Mesenchymal stem cell (in vitro differentiated cells and primary cell): ENCODE measurements at regions not wholly inside any gene's neighbourhood (a gene's known extent, or its start where the extent isn't known, plus 50 kb on each side); places are given as distances from the start of the nearest gene placed in this dataset.

Experiments
- DNase-seq: peaks from one replicate; pipeline ENCODE4 v3.0.0-alpha.2; 2013
- H2AFZ ChIP-seq: one replicate; pipeline ENCODE4 v1.6.1; 2013; ENCODE audit warnings: low read depth, mild to moderate bottlenecking, control low read depth, inconsistent platforms, low read length, moderate library complexity
- H2AK5ac ChIP-seq: 2 replicates; pipeline ENCODE4 v1.6.1; 2013; ENCODE audit warnings: low read length, moderate library complexity, mild to moderate bottlenecking, inconsistent platforms; ENCODE audit not compliant: severe bottlenecking
- H2BK120ac ChIP-seq: one replicate; pipeline ENCODE4 v1.6.1; 2013; ENCODE audit warnings: low read depth, mild to moderate bottlenecking, inconsistent platforms, low read length, moderate library complexity
- H2BK12ac ChIP-seq, 2 experiments: one replicate each; pipeline ENCODE4 v1.6.1; 2013; ENCODE audit warnings: inconsistent platforms in 2 of 2, low read length in 2 of 2, mild to moderate bottlenecking in 2 of 2, moderate library complexity in 2 of 2, control low read depth in 1 of 2
- H2BK15ac ChIP-seq: one replicate; pipeline ENCODE4 v1.6.1; 2013; ENCODE audit warnings: mild to moderate bottlenecking, low read depth, inconsistent platforms; ENCODE audit not compliant: poor library complexity, severe bottlenecking
- H2BK5ac ChIP-seq: 2 replicates; pipeline ENCODE4 v1.6.1; 2013; ENCODE audit warnings: low read depth, mild to moderate bottlenecking, low read length, control low read depth, inconsistent platforms; ENCODE audit not compliant: poor library complexity, severe bottlenecking
- H3K14ac ChIP-seq, 2 experiments: one replicate each; pipeline ENCODE4 v1.6.1; 2013; ENCODE audit warnings: inconsistent platforms in 2 of 2, low read length in 2 of 2, control low read depth in 1 of 2, mild to moderate bottlenecking in 1 of 2, moderate library complexity in 1 of 2
- H3K18ac ChIP-seq, 2 experiments: one replicate each; pipeline ENCODE4 v1.6.1; 2013; ENCODE audit warnings: inconsistent platforms in 2 of 2, low read length in 2 of 2, control low read depth in 1 of 2, low read depth in 1 of 2, mild to moderate bottlenecking in 1 of 2
- H3K23ac ChIP-seq, 2 experiments: one replicate each; pipeline ENCODE4 v1.6.1; 2013; ENCODE audit warnings: inconsistent platforms in 2 of 2, low read length in 2 of 2, mild to moderate bottlenecking in 2 of 2, moderate library complexity in 2 of 2, control low read depth in 1 of 2
- H3K27ac ChIP-seq: 2 replicates; pipeline ENCODE4 v1.5.1; 2013; ENCODE audit warnings: mild to moderate bottlenecking, moderate library complexity, low read length, control low read depth, inconsistent platforms; ENCODE audit not compliant: poor library complexity, severe bottlenecking
- H3K27me3 ChIP-seq, 2 experiments: 2 replicates each; pipeline versions ENCODE4 v1.6.1 to v1.7.0; 2013; ENCODE audit warnings: low read length in 2 of 2, mild to moderate bottlenecking in 2 of 2, moderate library complexity in 2 of 2, control low read depth in 1 of 2, inconsistent platforms in 1 of 2; ENCODE audit not compliant: control insufficient read depth in 1 of 2, insufficient read depth in 1 of 2
- H3K36me3 ChIP-seq, 2 experiments: 2 replicates each; pipeline versions ENCODE4 v1.6.1 to v1.7.0; 2013; ENCODE audit warnings: low read length in 2 of 2, control low read depth in 1 of 2, inconsistent platforms in 1 of 2, low read depth in 1 of 2, mild to moderate bottlenecking in 1 of 2; ENCODE audit not compliant: insufficient read depth in 2 of 2, control insufficient read depth in 1 of 2
- H3K4ac ChIP-seq, 2 experiments: one replicate each; pipeline ENCODE4 v1.6.1; 2013; ENCODE audit warnings: inconsistent platforms in 2 of 2, low read length in 2 of 2, mild to moderate bottlenecking in 2 of 2, moderate library complexity in 2 of 2, control low read depth in 1 of 2, low read depth in 1 of 2
- H3K4me1 ChIP-seq: 2 replicates; pipeline ENCODE4 v1.6.1; 2013; ENCODE audit warnings: low read depth, low read length, control low read depth; ENCODE audit not compliant: control insufficient read depth, insufficient read depth
- H3K4me2 ChIP-seq: 2 replicates; pipeline ENCODE4 v1.6.1; 2013; ENCODE audit warnings: low read length, mild to moderate bottlenecking, inconsistent platforms; ENCODE audit not compliant: poor library complexity, severe bottlenecking
- H3K4me3 ChIP-seq, 2 experiments: 2 replicates each; pipeline versions ENCODE4 v1.5.1 to v1.7.0; 2013; ENCODE audit warnings: low read length in 2 of 2, mild to moderate bottlenecking in 2 of 2, control low read depth in 1 of 2, low read depth in 1 of 2; ENCODE audit not compliant: insufficient read depth in 1 of 2
- H3K79me1 ChIP-seq: replicated peaks from 2 replicates; pipeline ENCODE4 v1.6.1; 2013; ENCODE audit warnings: mild to moderate bottlenecking, control low read depth, low read length, inconsistent platforms; ENCODE audit not compliant: poor library complexity, severe bottlenecking
- H3K9ac ChIP-seq: 2 replicates; pipeline ENCODE4 v1.7.0; 2013; ENCODE audit warnings: mild to moderate bottlenecking, low read length, moderate library complexity
- H3K9me3 ChIP-seq: 2 replicates; pipeline ENCODE4 v1.7.0; 2013; ENCODE audit warnings: mild to moderate bottlenecking, low read length; ENCODE audit not compliant: control insufficient read depth
- H4K8ac ChIP-seq: one replicate; pipeline ENCODE4 v1.6.1; 2013; ENCODE audit warnings: inconsistent platforms, mild to moderate bottlenecking, low read length, moderate library complexity
- H4K91ac ChIP-seq: one replicate; pipeline ENCODE4 v1.6.1; 2013; ENCODE audit warnings: mild to moderate bottlenecking, low read length, inconsistent platforms
- WGBS: methylation state at CpG from one replicate; pipeline ENCODE4 v1.1.7; 2013; ENCODE audit warnings: mixed read lengths; 5-methylcytosine and 5-hydroxymethylcytosine counted together

GRCh38 chr12:59087077-59087673, 166.9 kb upstream of the LRIG3 start:
- no peak overlapping the region for H2BK5ac ChIP-seq
- H3K36me3 ChIP-seq = no peaks in the 10 kb centered on the region
- H4K91ac ChIP-seq = no peak overlapping the region
- no peak overlapping the region for H3K4me2 ChIP-seq
- no peak overlapping the region for H3K23ac ChIP-seq
- H2BK12ac ChIP-seq = no peak overlapping the region
- peaks cover 2% of the 10 kb centered on the region for H3K4me1 ChIP-seq
- H2BK120ac ChIP-seq = no peak overlapping the region
- no peak overlapping the region for H2AK5ac ChIP-seq
- H4K8ac ChIP-seq = no peak overlapping the region
- no peak overlapping the region for H3K27ac ChIP-seq
- no peaks in the 10 kb centered on the region for H3K79me1 ChIP-seq
- no peak overlapping the region for H3K4ac ChIP-seq
- H3K14ac ChIP-seq = no peak overlapping the region
- H2BK15ac ChIP-seq = no peak overlapping the region
- no peak overlapping the region for H3K9ac ChIP-seq
- no peak overlapping the region for H3K18ac ChIP-seq
- H3K27me3 ChIP-seq = no peaks in the 10 kb centered on the region
- peak; percentile 32 for DNase-seq
- H3K9me3 ChIP-seq = no peaks in the 10 kb centered on the region
- H3K4me3 ChIP-seq = no peak overlapping the region
- no peak overlapping the region for H2AFZ ChIP-seq

- no peak overlapping the region for H3K14ac ChIP-seq
- peak; percentile 33 for DNase-seq
- H3K4ac ChIP-seq = no peak overlapping the region
- no peaks in the 10 kb centered on the region for H3K36me3 ChIP-seq
- 0% methylated on average over 3 of the region's 4 CpGs for WGBS
- H2AFZ ChIP-seq = no peak overlapping the region
- no peak overlapping the region for H4K91ac ChIP-seq
- H2BK5ac ChIP-seq = no peak overlapping the region
- peaks cover 2% of the 10 kb centered on the region for H3K4me1 ChIP-seq
- H2BK120ac ChIP-seq = no peak overlapping the region
- H3K18ac ChIP-seq = no peak overlapping the region
- peak overlapping the region; percentile 97 for H3K27ac ChIP-seq
- H4K8ac ChIP-seq = no peak overlapping the region
- no peak overlapping the region for H3K9ac ChIP-seq
- H3K4me2 ChIP-seq = peak overlapping the region; percentile 8
- no peaks in the 10 kb centered on the region for H3K9me3 ChIP-seq
- H2AK5ac ChIP-seq = no peak overlapping the region
- H3K79me1 ChIP-seq = no peaks in the 10 kb centered on the region
- H2BK12ac ChIP-seq = no peak overlapping the region
- H3K23ac ChIP-seq = no peak overlapping the region
- no peaks in the 10 kb centered on the region for H3K27me3 ChIP-seq
- no peak overlapping the region for H2BK15ac ChIP-seq
- no peak overlapping the region for H3K4me3 ChIP-seq
Measured at GRCh38 chr12:59086126-59086525, 165.8 kb upstream of the LRIG3 start.

- Histone ChIP-seq H4K91ac (no peak overlapping the region), H2BK15ac (no peak overlapping the region), H2BK12ac (no peak overlapping the region), H3K4me3 (no peak overlapping the region), H3K23ac (no peak overlapping the region), H3K36me3 (no peaks in the 10 kb centered on the region), H3K18ac (no peak overlapping the region), H3K14ac (no peak overlapping the region), H2BK5ac (no peak overlapping the region), H4K8ac (no peak overlapping the region), H3K79me1 (no peaks in the 10 kb centered on the region), H3K9ac (peak overlapping the region; percentile 70), H3K4me1 (peaks cover 2% of the 10 kb centered on the region), H2AFZ (no peak overlapping the region), H3K9me3 (no peaks in the 10 kb centered on the region), H2BK120ac (peak overlapping the region; percentile 49), H3K27ac (peak overlapping the region; percentile 97), H3K4me2 (no peak overlapping the region), H2AK5ac (peak overlapping the region; percentile 83), H3K27me3 (no peaks in the 10 kb centered on the region), H3K4ac (no peak overlapping the region)
- DNase-seq = no peak
- WGBS = 50% methylated on average over 3 of the region's 3 CpGs
Measured at GRCh38 chr12:59085690-59086089, 165.4 kb upstream of the LRIG3 start.

- Histone ChIP-seq H3K4me1 (peaks cover 2% of the 10 kb centered on the region), H2AFZ (peak overlapping the region; percentile 69), H3K79me1 (no peaks in the 10 kb centered on the region), H3K4ac (peak overlapping the region; percentile 44 to 75), H2BK5ac (peak overlapping the region; percentile 84), H3K23ac (no peak overlapping the region), H3K9me3 (no peaks in the 10 kb centered on the region), H3K36me3 (no peaks in the 10 kb centered on the region), H3K4me2 (peak overlapping the region; percentile 23), H2BK120ac (peak overlapping the region; percentile 85), H3K27ac (peak overlapping the region; percentile 97), H3K9ac (peak overlapping the region; percentile 70), H2BK12ac (peak overlapping the region; percentile 18 to 60), H3K4me3 (peak overlapping the region in 1 of 2 experiments; percentile 19), H3K14ac (no peak overlapping the region), H3K18ac (peak overlapping the region; percentile 37 to 91), H4K91ac (peak overlapping the region; percentile 86), H2AK5ac (no peak overlapping the region), H4K8ac (peak overlapping the region; percentile 94), H2BK15ac (peak overlapping the region; percentile 28), H3K27me3 (no peaks in the 10 kb centered on the region)
- 35% methylated on average over 8 of the region's 12 CpGs for WGBS
- peak; percentile 20 for DNase-seq
Measured at GRCh38 chr12:59084511-59085375, 164.4 kb upstream of the LRIG3 start.
